ENCODE measurements at regions not wholly inside any gene's neighbourhood (a gene's known extent, or its start where the extent isn't known, plus 50 kb on each side); places are given as distances from the start of the nearest gene placed in this dataset.

GRCh38 chr2:66846887-66847286 is 412.0 kb downstream of the MEIS1 start:
- DNase-seq (ENCODE audit: low spot score), result no peak

DNA sequence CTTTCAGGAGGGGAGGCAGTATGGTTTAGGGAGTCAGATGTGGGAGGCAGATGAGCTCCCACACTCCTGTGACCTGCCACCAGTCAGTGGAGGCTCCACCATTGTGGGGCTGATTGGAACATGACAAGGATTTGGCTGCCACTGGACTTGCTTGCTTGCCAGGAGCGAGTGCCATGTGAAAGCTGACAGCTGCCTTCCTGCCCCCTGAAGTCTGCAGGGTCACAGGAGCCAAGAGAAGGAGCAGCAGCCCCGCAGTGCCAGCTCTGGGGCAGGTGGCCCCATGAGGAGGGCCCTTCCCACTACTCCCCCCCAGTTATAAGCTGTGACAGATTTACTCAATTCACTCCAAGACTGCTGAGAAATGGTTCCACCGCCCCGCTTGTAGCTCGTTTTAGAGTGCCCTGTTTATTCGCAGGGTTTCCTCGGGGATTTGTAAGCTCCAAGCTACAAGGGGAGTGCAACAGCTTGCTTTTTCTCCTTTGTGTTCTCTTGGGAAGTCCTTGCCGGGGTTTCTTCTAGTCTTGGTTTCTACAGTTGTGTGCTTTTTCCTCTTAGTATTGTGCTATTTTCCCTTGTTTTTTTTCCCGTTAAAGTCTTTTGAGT is 414.3 kb downstream of the MEIS1 start:
- no peak for DNase-seq (ENCODE audit: low spot score)

DNA sequence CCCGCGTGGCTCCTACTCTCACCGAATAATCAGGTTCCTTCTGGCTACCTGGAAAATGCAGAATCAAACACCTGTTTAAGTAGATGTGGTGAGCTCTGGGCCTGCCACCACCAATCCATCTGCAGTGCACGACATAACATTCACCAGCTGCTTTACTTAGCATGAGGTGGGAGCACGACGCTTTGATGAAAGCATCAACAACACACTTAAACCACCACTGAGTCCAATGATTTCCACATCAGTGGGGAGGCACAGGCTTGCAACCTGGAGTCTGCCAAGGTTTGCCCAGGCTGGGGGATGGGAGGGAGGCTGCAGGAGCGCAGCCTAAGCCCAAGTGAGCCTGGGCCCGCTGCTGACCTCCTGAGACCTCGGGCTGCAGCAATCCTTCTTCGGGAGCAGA is 415.5 kb downstream of the MEIS1 start:
- no peak for DNase-seq (ENCODE audit: low spot score)

DNA sequence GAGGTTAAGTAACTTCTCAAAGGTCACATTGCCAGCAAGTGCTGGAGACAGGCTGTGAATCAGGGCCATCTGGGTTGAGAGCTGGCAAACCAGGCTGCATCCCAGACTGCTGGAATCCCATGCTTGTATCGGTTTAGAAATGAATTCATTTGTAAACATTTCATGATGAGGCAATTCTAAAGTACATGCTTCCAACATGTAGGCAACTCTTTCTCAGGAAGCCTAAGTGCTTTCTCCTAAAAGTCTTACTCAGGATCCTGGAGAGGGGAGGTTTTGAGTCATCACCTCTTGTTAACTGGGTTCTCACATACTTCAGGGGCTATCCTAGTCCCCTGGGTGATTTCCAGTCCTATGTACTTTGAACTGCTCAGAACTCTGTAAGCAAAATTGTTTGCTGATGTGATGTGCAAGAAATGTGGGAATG is 416.5 kb downstream of the MEIS1 start:
- no peak for DNase-seq (ENCODE audit: low spot score)

DNA sequence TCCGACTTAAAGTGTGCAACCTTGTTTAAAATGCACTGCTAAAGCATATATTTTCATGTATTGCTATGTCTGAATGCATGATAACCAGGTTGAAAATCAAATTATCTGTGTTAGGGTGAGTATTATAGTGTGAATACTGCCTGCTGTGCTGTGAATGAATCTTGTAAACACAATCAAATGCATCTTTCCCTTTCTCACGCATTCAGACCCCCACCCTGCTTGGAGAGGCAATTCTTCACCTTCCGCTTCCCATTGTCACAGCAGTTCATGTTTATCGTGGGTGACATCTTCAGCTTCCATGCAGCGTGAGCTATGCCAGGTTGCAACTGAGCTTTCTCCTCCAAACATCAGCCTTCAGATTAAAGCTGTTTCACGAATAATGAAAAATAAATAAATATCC is 418.0 kb downstream of the MEIS1 start:
- DNase-seq (ENCODE audit: low spot score), result no peak

DNA sequence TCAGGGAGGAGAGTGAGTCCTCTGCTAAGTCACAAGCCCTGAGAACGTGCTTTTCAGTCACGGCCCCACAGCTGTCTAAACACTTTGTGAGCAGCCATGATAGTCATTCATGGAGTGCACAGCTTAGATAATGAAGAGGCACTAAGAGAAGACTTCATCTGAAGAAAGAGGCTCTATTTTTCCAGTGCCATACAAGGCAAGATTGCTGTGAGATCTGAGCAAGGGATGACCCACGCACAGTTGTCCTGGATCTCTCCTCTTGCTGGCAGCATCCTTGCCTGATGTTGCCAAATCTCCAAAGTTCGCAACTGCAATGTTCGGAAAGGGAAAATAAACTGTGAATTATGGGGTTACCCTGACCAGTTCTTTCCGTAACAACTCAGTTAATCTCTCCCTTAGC is 418.7 kb downstream of the MEIS1 start:
- DNase-seq (ENCODE audit: low spot score), result no peak

GRCh38 chr2:66854298-66854697 is 419.4 kb downstream of the MEIS1 start:
- DNase-seq (ENCODE audit: low spot score), result no peak

- DNase-seq (ENCODE audit: low spot score), result no peak
Observed at GRCh38 chr2:66862885-66863650, 428.1 kb downstream of the MEIS1 start.

GRCh38 chr2:66865161-66865560 is 430.2 kb downstream of the MEIS1 start:
- no peak for DNase-seq (ENCODE audit: low spot score)

DNA sequence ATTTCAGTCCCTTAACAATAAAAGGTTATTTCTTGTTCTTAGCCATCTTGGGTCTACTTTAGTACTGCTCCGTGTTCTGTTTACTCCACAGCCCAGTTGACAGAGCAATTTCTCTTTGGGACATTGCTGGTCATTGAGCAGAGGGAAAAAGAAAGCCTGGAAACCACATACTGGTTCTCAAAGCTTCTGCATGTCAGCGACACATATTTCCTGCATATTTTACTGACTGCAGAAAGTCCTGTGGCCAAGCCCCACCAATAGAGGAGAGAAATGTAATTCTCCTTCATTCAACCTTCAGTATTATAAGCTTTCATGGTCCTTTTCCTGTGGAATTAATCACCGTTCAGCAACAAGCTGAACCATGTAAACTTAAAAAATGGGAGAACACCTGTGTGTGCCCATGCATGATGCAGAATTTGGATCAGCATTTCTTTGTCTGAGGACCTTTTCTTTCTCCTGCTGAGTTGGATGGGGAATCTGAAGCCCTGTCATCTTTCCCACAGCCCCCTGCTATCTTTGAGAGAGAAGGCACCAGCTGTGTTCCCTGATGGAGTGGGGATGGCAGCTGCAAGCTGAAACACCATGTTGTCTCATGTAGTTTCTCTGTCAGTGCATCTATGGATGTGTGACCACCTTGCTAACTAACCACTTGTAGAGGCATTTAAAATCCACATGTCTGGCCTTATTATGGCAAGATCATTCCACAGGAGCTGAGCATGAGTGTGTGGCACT is 431.6 kb downstream of the MEIS1 start:
- DNase-seq (ENCODE audit: low spot score), result no peak

GRCh38 chr2:66867063-66867441 is 432.1 kb downstream of the MEIS1 start:
- no peak for DNase-seq (ENCODE audit: low spot score)

GRCh38 chr2:66869076-66869475 is 434.2 kb downstream of the MEIS1 start:
- DNase-seq (ENCODE audit: low spot score), result no peak

DNA sequence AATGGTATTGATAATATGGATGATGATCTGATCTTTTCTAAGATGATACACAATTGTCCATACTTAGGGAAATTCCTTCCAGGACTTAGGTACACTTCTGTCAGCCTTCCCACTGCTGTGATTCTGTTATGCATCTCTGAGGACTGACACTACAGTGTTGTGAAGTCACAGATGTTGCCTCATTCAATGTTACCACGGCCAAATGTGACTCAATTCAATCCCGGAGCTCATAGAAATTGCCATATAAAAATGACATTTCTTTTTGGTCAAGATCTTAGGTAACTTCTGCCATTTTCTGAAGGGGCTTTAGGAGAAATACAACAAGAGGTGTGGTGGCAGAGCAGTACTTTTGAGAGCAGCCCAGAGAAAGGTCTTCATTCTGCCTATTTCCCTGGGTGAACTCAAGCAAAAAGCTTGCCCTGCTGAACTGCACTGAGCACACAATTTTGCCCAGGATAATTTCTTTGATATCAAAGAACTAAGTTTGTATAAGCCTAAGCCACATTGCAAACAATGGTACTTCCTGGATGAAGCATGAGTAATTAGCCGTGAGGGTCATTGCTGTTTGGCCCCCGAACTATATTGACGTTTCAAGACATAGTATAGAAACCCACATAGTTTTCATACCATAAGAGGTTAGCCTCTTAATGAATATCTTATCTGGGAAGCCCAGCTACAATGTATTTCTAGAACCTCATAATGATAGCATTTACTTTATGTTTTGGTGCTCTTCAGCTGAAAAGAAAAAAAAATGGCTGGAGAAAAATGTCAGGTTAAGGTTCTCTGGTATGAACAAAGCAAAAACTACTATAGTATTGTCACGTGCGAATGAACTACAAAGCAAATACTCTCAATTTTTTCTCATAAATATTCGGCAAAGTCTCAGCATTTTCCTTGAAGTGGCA is 437.4 kb downstream of the MEIS1 start:
- no peak for DNase-seq (ENCODE audit: low spot score)

GRCh38 chr2:66872986-66873754 is 438.2 kb downstream of the MEIS1 start:
- DNase-seq (ENCODE audit: low spot score), result no peak

GRCh38 chr2:66874411-66874810 is 439.5 kb downstream of the MEIS1 start:
- no peak for DNase-seq (ENCODE audit: low spot score)

DNA sequence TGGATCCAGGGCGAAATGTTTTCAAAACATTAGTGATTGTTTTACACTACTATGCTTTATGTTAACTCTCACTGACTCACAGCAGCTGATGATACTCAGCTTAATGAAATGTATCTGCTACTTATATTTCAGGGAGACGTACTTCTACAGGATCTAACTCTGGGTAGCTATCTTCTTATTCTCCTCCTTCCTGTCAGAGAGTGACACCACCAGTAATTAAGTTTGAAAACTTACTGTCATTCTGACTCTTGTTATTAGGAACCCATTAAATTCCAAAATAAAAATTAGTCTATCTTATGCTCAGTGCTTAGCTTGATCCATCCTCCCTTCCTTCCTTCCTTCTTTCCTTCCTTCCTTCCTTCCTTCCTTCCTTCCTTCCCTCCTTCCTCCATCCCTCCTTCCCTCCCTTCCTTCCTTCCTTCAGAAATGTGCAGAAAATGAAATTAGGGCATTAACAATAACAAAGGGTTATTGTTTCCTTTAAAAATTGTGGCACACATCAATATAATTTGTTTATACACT is 441.1 kb downstream of the MEIS1 start:
- no peak for DNase-seq (ENCODE audit: low spot score)

GRCh38 chr2:66885775-66886383 is 451.0 kb downstream of the MEIS1 start:
- no peak for DNase-seq (ENCODE audit: low spot score)

- no peak for DNase-seq (ENCODE audit: low spot score)
Observed at GRCh38 chr2:66888246-66888645, 453.3 kb downstream of the MEIS1 start.

- DNase-seq (ENCODE audit: low spot score), result peak; percentile 48
Observed at GRCh38 chr2:66888791-66889631, 454.1 kb downstream of the MEIS1 start.

DNA sequence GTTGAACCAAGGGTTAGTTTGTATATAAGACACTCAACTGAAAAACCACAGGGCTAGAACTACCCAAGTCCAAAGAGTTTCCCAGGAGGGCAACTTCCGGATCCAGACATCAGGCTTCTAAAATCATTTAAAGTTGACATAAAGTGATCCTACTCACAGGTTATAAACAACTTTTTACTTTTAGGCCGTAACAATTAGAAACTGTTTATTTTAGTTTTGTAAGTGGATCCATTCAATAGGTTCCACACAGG is 454.6 kb downstream of the MEIS1 start:
- no peak for DNase-seq (ENCODE audit: low spot score)
